ENCODE measurements at regions not wholly inside any gene's neighbourhood (a gene's known extent, or its start where the extent isn't known, plus 50 kb on each side); places are given as distances from the start of the nearest gene placed in this dataset.

DNA sequence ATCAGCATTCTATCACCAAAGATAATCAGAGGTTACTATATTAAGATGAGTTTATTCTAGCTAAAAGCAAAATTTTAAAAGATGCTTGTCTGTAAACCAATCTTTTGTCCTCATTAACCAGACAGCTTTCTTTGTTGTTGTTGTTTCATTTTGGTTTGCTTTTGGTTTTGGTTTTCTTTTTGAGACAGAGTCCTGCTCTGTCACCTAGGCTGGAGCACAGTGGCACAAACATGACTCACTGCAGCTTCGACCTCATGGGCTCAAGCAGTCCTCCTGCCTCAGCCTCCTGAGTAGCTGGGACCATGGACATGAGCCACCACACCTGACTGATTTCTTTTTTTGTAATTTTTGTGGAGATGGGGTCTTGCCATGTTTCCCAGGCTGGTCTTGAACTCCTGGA is 102.9 kb downstream of the COX18 start:
- Histone ChIP-seq H3K27me3 (ENCODE audit: insufficient read depth, low read length) (no peaks in the 10 kb centered on the region), H3K4me2 (ENCODE audit: low read length) (no peak overlapping the region), H3K4me1 (ENCODE audit: control insufficient read depth in 1 of 2, insufficient read depth in 2 of 2, low read length in 2 of 2) (no peaks in the 10 kb centered on the region), H3K36me3 (ENCODE audit: control insufficient read depth in 1 of 2, insufficient read depth in 2 of 2, low read length in 2 of 2) (no peaks in the 10 kb centered on the region), H3K9ac (ENCODE audit: low read length) (no peak overlapping the region), H3K27ac (ENCODE audit: low read depth, low read length) (no peak overlapping the region), H3K79me2 (ENCODE audit: insufficient read depth, low read length) (no peaks in the 10 kb centered on the region), H3K9me2 (ENCODE audit: insufficient read depth) (no peaks in the 10 kb centered on the region), H3K4me3 (replicated peaks in 1 of 2; ENCODE audit: low read depth in 1 of 2, low read length in 2 of 2) (no peak overlapping the region), H2AFZ (ENCODE audit: low read depth, low read length, poor library complexity, severe bottlenecking) (no peak overlapping the region), H4K20me1 (ENCODE audit: insufficient read depth) (no peaks in the 10 kb centered on the region), H3K9me3 (ENCODE audit: control insufficient read depth in 1 of 2, insufficient read depth in 1 of 2, low read depth in 1 of 2, low read length in 2 of 2) (no peaks in the 10 kb centered on the region)
- RAD21 ChIA-PET (ENCODE audit: low non-redundant PET in 1 of 2, low total read pairs in 2 of 2, uncharacterized antibody in 2 of 2, unreplicated experiment in 2 of 2): no interaction called here
- POLR2A ChIA-PET: no interaction called here
- intact Hi-C loops (cut with micrococcal nuclease): no loop called here
- BruUV-seq (replicated peaks): no TSS peak
- TF ChIP-seq SIN3A (IDR thresholded peaks at IDR 0.05; ENCODE audit: low read depth) (no peak), CBX3 (IDR thresholded peaks at IDR 0.05; ENCODE audit: low read depth) (no peak), EGR1 (IDR thresholded peaks at IDR 0.05; ENCODE audit: low read depth) (no peak), ZFX (IDR thresholded peaks at IDR 0.05) (no peak), POLR2AphosphoS5 (IDR thresholded peaks at IDR 0.05; ENCODE audit: low read depth, low read length) (no peak), CEBPB (IDR thresholded peaks at IDR 0.05; ENCODE audit: low read depth) (no peak), YY1 (IDR thresholded peaks at IDR 0.05; ENCODE audit: extremely low read depth, insufficient replicate concordance, low read depth, low read length) (no peak), TCF7L2 (IDR thresholded peaks at IDR 0.05; ENCODE audit: borderline replicate concordance, extremely low read depth, insufficient read depth, insufficient read length) (no peak), EZH2phosphoT487 (IDR thresholded peaks at IDR 0.05; ENCODE audit: borderline replicate concordance) (no peak), SRF (IDR thresholded peaks at IDR 0.05; ENCODE audit: low read depth) (no peak)
- TF ChIP-seq, protein P1, sequence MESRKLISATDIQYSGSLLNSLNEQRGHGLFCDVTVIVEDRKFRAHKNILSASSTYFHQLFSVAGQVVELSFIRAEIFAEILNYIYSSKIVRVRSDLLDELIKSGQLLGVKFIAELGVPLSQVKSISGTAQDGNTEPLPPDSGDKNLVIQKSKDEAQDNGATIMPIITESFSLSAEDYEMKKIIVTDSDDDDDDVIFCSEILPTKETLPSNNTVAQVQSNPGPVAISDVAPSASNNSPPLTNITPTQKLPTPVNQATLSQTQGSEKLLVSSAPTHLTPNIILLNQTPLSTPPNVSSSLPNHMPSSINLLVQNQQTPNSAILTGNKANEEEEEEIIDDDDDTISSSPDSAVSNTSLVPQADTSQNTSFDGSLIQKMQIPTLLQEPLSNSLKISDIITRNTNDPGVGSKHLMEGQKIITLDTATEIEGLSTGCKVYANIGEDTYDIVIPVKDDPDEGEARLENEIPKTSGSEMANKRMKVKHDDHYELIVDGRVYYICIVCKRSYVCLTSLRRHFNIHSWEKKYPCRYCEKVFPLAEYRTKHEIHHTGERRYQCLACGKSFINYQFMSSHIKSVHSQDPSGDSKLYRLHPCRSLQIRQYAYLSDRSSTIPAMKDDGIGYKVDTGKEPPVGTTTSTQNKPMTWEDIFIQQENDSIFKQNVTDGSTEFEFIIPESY (IDR thresholded peaks at IDR 0.05; ENCODE audit: extremely low read depth, insufficient replicate concordance, low read length): no peak
- TF ChIP-seq, protein P2, sequence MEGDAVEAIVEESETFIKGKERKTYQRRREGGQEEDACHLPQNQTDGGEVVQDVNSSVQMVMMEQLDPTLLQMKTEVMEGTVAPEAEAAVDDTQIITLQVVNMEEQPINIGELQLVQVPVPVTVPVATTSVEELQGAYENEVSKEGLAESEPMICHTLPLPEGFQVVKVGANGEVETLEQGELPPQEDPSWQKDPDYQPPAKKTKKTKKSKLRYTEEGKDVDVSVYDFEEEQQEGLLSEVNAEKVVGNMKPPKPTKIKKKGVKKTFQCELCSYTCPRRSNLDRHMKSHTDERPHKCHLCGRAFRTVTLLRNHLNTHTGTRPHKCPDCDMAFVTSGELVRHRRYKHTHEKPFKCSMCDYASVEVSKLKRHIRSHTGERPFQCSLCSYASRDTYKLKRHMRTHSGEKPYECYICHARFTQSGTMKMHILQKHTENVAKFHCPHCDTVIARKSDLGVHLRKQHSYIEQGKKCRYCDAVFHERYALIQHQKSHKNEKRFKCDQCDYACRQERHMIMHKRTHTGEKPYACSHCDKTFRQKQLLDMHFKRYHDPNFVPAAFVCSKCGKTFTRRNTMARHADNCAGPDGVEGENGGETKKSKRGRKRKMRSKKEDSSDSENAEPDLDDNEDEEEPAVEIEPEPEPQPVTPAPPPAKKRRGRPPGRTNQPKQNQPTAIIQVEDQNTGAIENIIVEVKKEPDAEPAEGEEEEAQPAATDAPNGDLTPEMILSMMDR (IDR thresholded peaks at IDR 0.05 in 2 of 3, conservative IDR thresholded peaks at IDR 0.05 in 1 of 3; ENCODE audit: borderline replicate concordance in 1 of 3, insufficient read depth in 1 of 3, low read depth in 2 of 3, low read length in 2 of 3): no peak
- TF ChIP-seq, protein P3, sequence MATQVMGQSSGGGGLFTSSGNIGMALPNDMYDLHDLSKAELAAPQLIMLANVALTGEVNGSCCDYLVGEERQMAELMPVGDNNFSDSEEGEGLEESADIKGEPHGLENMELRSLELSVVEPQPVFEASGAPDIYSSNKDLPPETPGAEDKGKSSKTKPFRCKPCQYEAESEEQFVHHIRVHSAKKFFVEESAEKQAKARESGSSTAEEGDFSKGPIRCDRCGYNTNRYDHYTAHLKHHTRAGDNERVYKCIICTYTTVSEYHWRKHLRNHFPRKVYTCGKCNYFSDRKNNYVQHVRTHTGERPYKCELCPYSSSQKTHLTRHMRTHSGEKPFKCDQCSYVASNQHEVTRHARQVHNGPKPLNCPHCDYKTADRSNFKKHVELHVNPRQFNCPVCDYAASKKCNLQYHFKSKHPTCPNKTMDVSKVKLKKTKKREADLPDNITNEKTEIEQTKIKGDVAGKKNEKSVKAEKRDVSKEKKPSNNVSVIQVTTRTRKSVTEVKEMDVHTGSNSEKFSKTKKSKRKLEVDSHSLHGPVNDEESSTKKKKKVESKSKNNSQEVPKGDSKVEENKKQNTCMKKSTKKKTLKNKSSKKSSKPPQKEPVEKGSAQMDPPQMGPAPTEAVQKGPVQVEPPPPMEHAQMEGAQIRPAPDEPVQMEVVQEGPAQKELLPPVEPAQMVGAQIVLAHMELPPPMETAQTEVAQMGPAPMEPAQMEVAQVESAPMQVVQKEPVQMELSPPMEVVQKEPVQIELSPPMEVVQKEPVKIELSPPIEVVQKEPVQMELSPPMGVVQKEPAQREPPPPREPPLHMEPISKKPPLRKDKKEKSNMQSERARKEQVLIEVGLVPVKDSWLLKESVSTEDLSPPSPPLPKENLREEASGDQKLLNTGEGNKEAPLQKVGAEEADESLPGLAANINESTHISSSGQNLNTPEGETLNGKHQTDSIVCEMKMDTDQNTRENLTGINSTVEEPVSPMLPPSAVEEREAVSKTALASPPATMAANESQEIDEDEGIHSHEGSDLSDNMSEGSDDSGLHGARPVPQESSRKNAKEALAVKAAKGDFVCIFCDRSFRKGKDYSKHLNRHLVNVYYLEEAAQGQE (IDR thresholded peaks at IDR 0.05; ENCODE audit: low read depth): no peak
- TF ChIP-seq, protein P4, sequence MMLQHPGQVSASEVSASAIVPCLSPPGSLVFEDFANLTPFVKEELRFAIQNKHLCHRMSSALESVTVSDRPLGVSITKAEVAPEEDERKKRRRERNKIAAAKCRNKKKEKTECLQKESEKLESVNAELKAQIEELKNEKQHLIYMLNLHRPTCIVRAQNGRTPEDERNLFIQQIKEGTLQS (IDR thresholded peaks at IDR 0.05): no peak
- CTCF ChIA-PET: no interaction called here
- no peak for ATAC-seq
- no peak for DNase-seq (ENCODE audit: low read depth, low spot score)

All from HCT116 (cell line).